WTC11 (cell line): ENCODE measurements at regions not wholly inside any gene's neighbourhood (a gene's known extent, or its start where the extent isn't known, plus 50 kb on each side); places are given as distances from the start of the nearest gene placed in this dataset.

ENCODE experiments used
- CREB1 ChIP-seq: sonication (generic); formaldehyde crosslinking; IDR thresholded peaks from 2 replicates; pipeline ENCODE4 v1.8.0; 2023; ENCODE audit warnings: mild to moderate bottlenecking, missing genetic modification reagents
- TF ChIP-seq, protein P1 (sequence below): fragments of 200-600 bp; IDR thresholded peaks from 2 replicates; pipeline ENCODE4 v1.8.0; 2022; ENCODE audit warnings: antibody characterized with exemption
- TF ChIP-seq, protein P2 (sequence below): sonication (generic); formaldehyde crosslinking; IDR thresholded peaks from 2 replicates; pipeline ENCODE4 v1.8.1; 2023; ENCODE audit warnings: mild to moderate bottlenecking, missing genetic modification reagents, moderate library complexity

DNA sequence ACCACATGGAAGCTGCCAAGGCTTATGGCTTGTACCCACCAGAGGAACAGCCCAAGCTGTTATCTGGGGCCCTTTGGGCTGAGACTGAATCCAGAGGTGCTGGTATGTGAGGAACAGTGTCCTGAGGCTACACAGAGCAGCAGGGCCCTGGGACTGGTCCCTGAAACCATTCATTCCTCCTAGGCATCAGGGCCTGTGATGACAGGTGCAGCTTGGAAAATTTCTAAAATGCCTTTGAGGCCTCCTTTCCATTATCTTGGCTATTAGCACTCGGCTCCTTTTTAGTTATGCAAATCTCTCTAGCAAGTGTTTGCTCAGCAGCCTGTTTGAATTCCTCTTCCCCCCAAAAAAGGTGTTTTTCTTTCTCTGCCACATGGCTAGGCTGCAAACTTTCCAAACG is 1151.7 kb upstream of the LRRN3 start:
- no peak for TF ChIP-seq CREB1 (CRISPR knock-in tag)
- TF ChIP-seq, protein P1, sequence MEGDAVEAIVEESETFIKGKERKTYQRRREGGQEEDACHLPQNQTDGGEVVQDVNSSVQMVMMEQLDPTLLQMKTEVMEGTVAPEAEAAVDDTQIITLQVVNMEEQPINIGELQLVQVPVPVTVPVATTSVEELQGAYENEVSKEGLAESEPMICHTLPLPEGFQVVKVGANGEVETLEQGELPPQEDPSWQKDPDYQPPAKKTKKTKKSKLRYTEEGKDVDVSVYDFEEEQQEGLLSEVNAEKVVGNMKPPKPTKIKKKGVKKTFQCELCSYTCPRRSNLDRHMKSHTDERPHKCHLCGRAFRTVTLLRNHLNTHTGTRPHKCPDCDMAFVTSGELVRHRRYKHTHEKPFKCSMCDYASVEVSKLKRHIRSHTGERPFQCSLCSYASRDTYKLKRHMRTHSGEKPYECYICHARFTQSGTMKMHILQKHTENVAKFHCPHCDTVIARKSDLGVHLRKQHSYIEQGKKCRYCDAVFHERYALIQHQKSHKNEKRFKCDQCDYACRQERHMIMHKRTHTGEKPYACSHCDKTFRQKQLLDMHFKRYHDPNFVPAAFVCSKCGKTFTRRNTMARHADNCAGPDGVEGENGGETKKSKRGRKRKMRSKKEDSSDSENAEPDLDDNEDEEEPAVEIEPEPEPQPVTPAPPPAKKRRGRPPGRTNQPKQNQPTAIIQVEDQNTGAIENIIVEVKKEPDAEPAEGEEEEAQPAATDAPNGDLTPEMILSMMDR, result no peak
- TF ChIP-seq, protein P2, sequence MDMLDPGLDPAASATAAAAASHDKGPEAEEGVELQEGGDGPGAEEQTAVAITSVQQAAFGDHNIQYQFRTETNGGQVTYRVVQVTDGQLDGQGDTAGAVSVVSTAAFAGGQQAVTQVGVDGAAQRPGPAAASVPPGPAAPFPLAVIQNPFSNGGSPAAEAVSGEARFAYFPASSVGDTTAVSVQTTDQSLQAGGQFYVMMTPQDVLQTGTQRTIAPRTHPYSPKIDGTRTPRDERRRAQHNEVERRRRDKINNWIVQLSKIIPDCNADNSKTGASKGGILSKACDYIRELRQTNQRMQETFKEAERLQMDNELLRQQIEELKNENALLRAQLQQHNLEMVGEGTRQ (CRISPR knock-in tag), result no peak
